ENCODE measurements at regions not wholly inside any gene's neighbourhood (a gene's known extent, or its start where the extent isn't known, plus 50 kb on each side); places are given as distances from the start of the nearest gene placed in this dataset.

- Histone ChIP-seq H3K4me3 (replicated peaks in 1 of 3; ENCODE audit: low read depth in 2 of 3, low read length in 3 of 3) (no peak overlapping the region), H3K9me3 (replicated peaks in 1 of 2; ENCODE audit: control insufficient read depth in 1 of 2, insufficient read depth in 1 of 2, low read length in 2 of 2) (no peaks in the 10 kb centered on the region), H3K4me1 (ENCODE audit: control insufficient read depth in 1 of 2, insufficient read depth in 2 of 2, low read length in 2 of 2) (no peaks in the 10 kb centered on the region), H2AFZ (ENCODE audit: insufficient read depth, low read depth, low read length, poor library complexity, severe bottlenecking) (no peak overlapping the region), H3K36me3 (replicated peaks in 1 of 2; ENCODE audit: control insufficient read depth in 1 of 2, insufficient read depth in 2 of 2, low read length in 2 of 2) (no peaks in the 10 kb centered on the region), H4K20me1 (ENCODE audit: insufficient read depth, low read length) (no peaks in the 10 kb centered on the region), H3K9ac (ENCODE audit: insufficient read depth, low read length, poor library complexity, severe bottlenecking) (no peak overlapping the region), H3K27ac (ENCODE audit: low read depth in 1 of 2, low read length in 2 of 2) (no peak overlapping the region), H3K79me2 (ENCODE audit: insufficient read depth, low read length) (no peaks in the 10 kb centered on the region), H3K27me3 (ENCODE audit: control insufficient read depth in 2 of 2, insufficient read depth in 2 of 2, low read length in 2 of 2) (no peaks in the 10 kb centered on the region), H3K4me2 (replicated peaks; ENCODE audit: extremely low read depth, low read length, poor library complexity, severe bottlenecking) (no peak overlapping the region)
- TF ChIP-seq CTCF (IDR thresholded peaks at IDR 0.05), result no peak
- Mint-ChIP-seq H3K27me3 (ENCODE audit: low read depth in 3 of 3) (peaks cover 0 to 2% (median 0%) of the 10 kb centered on the region in 3 donors), H3K36me3 (no peaks in the 10 kb centered on the region), H3K4me1 (no peaks in the 10 kb centered on the region), H3K27ac (no peak overlapping the region), H3K9me3 (no peaks in the 10 kb centered on the region), H3K4me3 (no peak overlapping the region)
- no CpG with 5 or more reads among the region's 2 CpGs for WGBS (ENCODE audit: insufficient coverage)
- no peak for DNase-seq
- intact Hi-C loops (cut with micrococcal nuclease), result no loop called here
Observed at GRCh38 chr4:120348521-120348920, 281.9 kb upstream of the MAD2L1 start.

DNA sequence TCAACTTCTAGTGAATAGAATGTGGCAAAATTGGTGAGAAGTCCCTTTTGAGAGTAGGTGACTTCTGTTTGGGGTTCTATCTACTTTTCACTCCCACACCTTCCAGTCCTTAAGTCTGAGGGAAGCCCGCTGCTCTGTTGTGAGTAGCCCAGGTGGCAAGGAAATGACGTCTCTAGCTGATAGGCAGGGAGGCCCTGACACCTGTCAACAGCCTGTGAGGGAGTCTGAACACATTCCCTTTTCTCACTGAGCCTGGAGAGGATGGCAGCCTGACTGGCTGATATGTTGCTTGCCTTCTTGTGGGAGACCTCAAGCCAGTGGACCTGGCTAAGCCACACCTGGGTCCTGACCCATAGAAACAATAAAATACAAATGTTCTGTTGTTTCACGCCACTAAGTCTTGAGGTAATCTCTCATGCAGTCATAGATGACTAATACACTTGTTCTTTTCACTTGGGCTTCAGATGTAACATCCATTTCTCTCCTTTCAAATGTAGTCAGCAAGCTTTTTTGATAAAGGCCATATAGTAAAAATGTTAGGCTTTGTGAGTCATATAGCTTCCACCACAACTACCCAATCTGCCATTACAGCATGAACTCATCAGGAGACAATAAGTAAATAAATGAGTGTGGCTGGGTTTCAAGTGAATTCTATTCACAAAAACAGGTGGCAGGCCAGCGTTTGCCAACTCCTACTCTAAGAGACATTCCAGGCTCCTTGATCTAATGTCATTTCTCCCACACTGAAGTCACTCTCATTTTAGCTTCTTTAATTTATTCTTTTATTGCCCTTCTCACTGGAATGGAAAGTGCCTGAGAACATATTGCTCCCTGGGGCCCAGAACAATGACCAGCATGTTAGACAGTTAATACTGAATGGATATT is 265.1 kb upstream of the MAD2L1 start:
- no peak for TF ChIP-seq CTCF (IDR thresholded peaks at IDR 0.05)
- H3K36me3 ChIP-seq (replicated peaks in 1 of 2; ENCODE audit: control insufficient read depth in 1 of 2, insufficient read depth in 2 of 2, low read length in 2 of 2), result no peaks in the 10 kb centered on the region
- H4K20me1 ChIP-seq (ENCODE audit: insufficient read depth, low read length), result no peaks in the 10 kb centered on the region
- peak overlapping the region in 1 of 7 donors; percentile 29 for H3K27ac Mint-ChIP-seq
- no peaks in the 10 kb centered on the region for H3K4me1 ChIP-seq (ENCODE audit: control insufficient read depth in 1 of 2, insufficient read depth in 2 of 2, low read length in 2 of 2)
- H3K4me1 Mint-ChIP-seq, result no peaks in the 10 kb centered on the region
- no peaks in the 10 kb centered on the region for H3K9me3 ChIP-seq (replicated peaks in 1 of 2; ENCODE audit: control insufficient read depth in 1 of 2, insufficient read depth in 1 of 2, low read length in 2 of 2)
- H3K4me3 ChIP-seq (replicated peaks in 1 of 3; ENCODE audit: low read depth in 2 of 3, low read length in 3 of 3), result no peak overlapping the region
- no peak overlapping the region for H3K9ac ChIP-seq (ENCODE audit: insufficient read depth, low read length, poor library complexity, severe bottlenecking)
- no peaks in the 10 kb centered on the region for H3K27me3 ChIP-seq (ENCODE audit: control insufficient read depth in 2 of 2, insufficient read depth in 2 of 2, low read length in 2 of 2)
- 69% methylated on average over 3 of the region's 4 CpGs for WGBS (ENCODE audit: insufficient coverage)
- H3K27me3 Mint-ChIP-seq (ENCODE audit: low read depth in 3 of 3), result peaks cover 0 to 2% (median 0%) of the 10 kb centered on the region in 3 donors
- H3K36me3 Mint-ChIP-seq, result no peaks in the 10 kb centered on the region
- intact Hi-C loops (cut with micrococcal nuclease), result no loop called here
- H3K9me3 Mint-ChIP-seq, result peaks cover 0 to 3% (median 0%) of the 10 kb centered on the region in 7 donors
- H3K79me2 ChIP-seq (ENCODE audit: insufficient read depth, low read length), result no peaks in the 10 kb centered on the region
- DNase-seq, result no peak
- no peak overlapping the region for H2AFZ ChIP-seq (ENCODE audit: insufficient read depth, low read depth, low read length, poor library complexity, severe bottlenecking)
- no peak overlapping the region for H3K4me2 ChIP-seq (replicated peaks; ENCODE audit: extremely low read depth, low read length, poor library complexity, severe bottlenecking)
- no peak overlapping the region for H3K27ac ChIP-seq (ENCODE audit: low read depth in 1 of 2, low read length in 2 of 2)
- no peak overlapping the region for H3K4me3 Mint-ChIP-seq
